Psoas muscle (tissue), 7 donors: ENCODE measurements at regions not wholly inside any gene's neighbourhood (a gene's known extent, or its start where the extent isn't known, plus 50 kb on each side); places are given as distances from the start of the nearest gene placed in this dataset.

ENCODE experiments used
- ATAC-seq, 4 donors: fragments of 200-7000 bp; cut with Tn5 transposase; one replicate each; pipeline ENCODE4 v1.9.1; 2020; ENCODE audit warnings: moderate library complexity in 3 of 4, mild to moderate bottlenecking in 2 of 4
- DNase-seq, 2 donors: peaks; one replicate each; pipeline ENCODE4 v3.0.0-alpha.2; 2020
- H3K27ac ChIP-seq: fragments of 200-600 bp; one replicate; pipeline ENCODE4 v1.8.0; 2022
- H3K27me3 ChIP-seq, 3 donors: fragments of 200-600 bp in 1 of 3; one replicate each; pipeline versions ENCODE4 v1.6.1 to v1.8.0; 2013 to 2022; ENCODE audit warnings: low read length in 2 of 3, mild to moderate bottlenecking in 2 of 3, moderate library complexity in 1 of 3; ENCODE audit not compliant: insufficient read depth in 3 of 3
- H3K36me3 ChIP-seq, 2 donors: fragments of 200-600 bp in 1 of 2; one replicate each; pipeline versions ENCODE4 v1.6.1 to v1.8.0; 2013 to 2022; ENCODE audit warnings: low read depth in 1 of 2, mild to moderate bottlenecking in 1 of 2, moderate library complexity in 1 of 2; ENCODE audit not compliant: insufficient read depth in 1 of 2
- H3K4me1 ChIP-seq: fragments of 200-600 bp; one replicate; pipeline ENCODE4 v1.8.0; 2022
- H3K4me3 ChIP-seq: fragments of 200-600 bp; one replicate; pipeline ENCODE4 v1.8.0; 2022; ENCODE audit warnings: mild to moderate bottlenecking
- H3K9me3 ChIP-seq: fragments of 200-600 bp; one replicate; pipeline ENCODE4 v1.8.0; 2022
- WGBS, 3 donors: extraction: QIAGEN DNeasy Blood & Tissue Kit; methylation state at CpG; one replicate each; pipeline versions ENCODE4 v1.1.6 to v1.1.7; 2013; 5-methylcytosine and 5-hydroxymethylcytosine counted together
- intact Hi-C, 2 donors: fragments of 100-400 bp; cut with DNase I; formaldehyde crosslinking; loops; one replicate each; pipeline versions ENCODE4 v1.11.0 to v1.14.2; 2022
- TF ChIP-seq, protein P1 (sequence below): fragments of 200-600 bp; IDR thresholded peaks from one replicate; pipeline ENCODE4 v1.8.0; 2022; ENCODE audit warnings: antibody characterized with exemption
- donor health status: healthy with polysubstance abuse.
- donor health status: DM: no; HTN: no; CAD: no; lungs with moderate emphysema.
- donor health status: Bipolar disorder and iron deficiency.
- donor health status: healthy.
- donor health status: DM: yes; HTN: yes; CAD: no.
- donor health status: DM: no; HTN: no; CAD: no.
- donor health status: DM: yes; HTN: yes; CAD: no.

DNA sequence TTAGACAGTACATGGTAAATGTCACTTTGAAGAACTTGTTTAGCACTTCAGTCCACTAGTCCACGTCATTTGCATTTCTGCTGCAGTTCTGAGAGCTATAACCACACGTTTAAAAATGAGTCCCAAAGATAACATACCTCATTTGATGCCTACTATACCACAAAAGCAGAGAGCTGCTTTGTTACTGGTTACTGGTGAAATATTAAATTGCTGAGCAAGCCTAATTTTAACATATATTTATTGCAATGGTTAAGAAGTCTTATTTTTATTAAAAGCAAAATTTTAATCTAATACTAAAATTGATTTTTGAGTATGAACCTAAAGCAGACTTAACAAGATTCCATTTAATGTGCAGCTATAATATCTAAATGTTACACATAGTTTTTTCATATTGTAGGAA, 1949.7 kb upstream of the PRR20A start:
- no peak for ATAC-seq
- WGBS, 3 donors: 61 to 64% (median 62%) methylated on average over 2 of the region's 2 CpGs

DNA sequence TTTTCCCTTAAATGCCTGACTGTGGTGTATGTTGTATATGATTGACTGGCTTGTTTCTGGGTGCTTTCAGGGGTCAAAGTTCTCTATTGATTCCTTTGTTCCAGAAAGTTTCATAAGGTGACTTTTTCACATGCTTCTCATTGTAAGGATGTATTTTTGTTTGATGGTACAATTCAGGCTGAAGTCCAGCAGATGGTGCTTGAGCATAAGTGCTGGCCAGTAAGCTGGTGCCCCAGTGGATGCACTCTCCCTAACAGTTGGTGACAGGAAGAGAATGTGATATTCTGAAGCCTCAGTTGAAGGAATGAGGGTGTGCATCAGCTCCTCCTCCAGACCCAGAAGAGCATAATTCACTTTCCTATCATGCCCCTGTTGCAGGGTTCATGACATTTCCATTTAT, 1941.6 kb upstream of the PRR20A start:
- Histone ChIP-seq H3K27ac (no peak overlapping the region), H3K4me3 (no peak overlapping the region), H3K27me3 (no peaks in the 10 kb centered on the region), H3K9me3 (peaks cover 4% of the 10 kb centered on the region), H3K4me1 (no peaks in the 10 kb centered on the region), H3K36me3 (no peaks in the 10 kb centered on the region)
- TF ChIP-seq, protein P1, sequence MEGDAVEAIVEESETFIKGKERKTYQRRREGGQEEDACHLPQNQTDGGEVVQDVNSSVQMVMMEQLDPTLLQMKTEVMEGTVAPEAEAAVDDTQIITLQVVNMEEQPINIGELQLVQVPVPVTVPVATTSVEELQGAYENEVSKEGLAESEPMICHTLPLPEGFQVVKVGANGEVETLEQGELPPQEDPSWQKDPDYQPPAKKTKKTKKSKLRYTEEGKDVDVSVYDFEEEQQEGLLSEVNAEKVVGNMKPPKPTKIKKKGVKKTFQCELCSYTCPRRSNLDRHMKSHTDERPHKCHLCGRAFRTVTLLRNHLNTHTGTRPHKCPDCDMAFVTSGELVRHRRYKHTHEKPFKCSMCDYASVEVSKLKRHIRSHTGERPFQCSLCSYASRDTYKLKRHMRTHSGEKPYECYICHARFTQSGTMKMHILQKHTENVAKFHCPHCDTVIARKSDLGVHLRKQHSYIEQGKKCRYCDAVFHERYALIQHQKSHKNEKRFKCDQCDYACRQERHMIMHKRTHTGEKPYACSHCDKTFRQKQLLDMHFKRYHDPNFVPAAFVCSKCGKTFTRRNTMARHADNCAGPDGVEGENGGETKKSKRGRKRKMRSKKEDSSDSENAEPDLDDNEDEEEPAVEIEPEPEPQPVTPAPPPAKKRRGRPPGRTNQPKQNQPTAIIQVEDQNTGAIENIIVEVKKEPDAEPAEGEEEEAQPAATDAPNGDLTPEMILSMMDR: no peak
- no peak for ATAC-seq
- no peak for DNase-seq
- intact Hi-C loops: no loop called here

More for the DNA sequence above, 1949.7 kb upstream of the PRR20A start:
- TF ChIP-seq, protein P1: no peak
- DNase-seq: no peak
- H3K27me3 ChIP-seq: no peaks in the 10 kb centered on the region
- no peaks in the 10 kb centered on the region for H3K4me1 ChIP-seq
- H3K4me3 ChIP-seq: no peak overlapping the region
- no peaks in the 10 kb centered on the region for H3K36me3 ChIP-seq
- H3K27ac ChIP-seq: no peak overlapping the region
- H3K9me3 ChIP-seq: peaks cover 4% of the 10 kb centered on the region
- intact Hi-C loops: no loop called here

DNA sequence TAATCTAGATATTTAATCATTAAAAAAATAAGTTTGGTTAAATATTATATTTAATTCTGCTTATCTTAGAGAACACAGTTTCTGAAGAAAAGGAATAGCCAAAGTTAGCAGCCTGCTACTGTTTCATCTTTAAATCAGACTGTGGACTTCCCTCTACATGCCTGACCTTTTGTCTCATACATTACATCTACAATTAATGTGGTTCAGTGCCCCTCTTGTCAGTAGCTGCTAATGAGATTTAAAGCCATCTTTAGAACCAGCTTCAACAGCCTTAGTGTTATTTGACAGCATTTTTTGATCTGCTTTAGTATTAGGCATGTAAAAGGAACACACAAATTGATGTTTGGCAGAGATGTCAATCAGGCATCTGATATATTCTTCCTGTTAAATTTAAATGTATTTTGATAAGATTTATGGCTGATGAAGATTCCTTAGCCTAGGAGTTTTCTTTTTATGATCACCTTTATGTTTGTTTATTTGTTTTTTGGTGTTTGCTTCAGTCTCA, 1925.8 kb upstream of the PRR20A start:
- Histone ChIP-seq H3K4me3 (no peak overlapping the region), H3K27me3 (no peaks in the 10 kb centered on the region), H3K4me1 (no peaks in the 10 kb centered on the region), H3K9me3 (no peaks in the 10 kb centered on the region), H3K36me3 (no peaks in the 10 kb centered on the region), H3K27ac (no peak overlapping the region)
- intact Hi-C loops: no loop called here
- DNase-seq (no peak), ATAC-seq (no peak)
- TF ChIP-seq, protein P1: no peak

DNA sequence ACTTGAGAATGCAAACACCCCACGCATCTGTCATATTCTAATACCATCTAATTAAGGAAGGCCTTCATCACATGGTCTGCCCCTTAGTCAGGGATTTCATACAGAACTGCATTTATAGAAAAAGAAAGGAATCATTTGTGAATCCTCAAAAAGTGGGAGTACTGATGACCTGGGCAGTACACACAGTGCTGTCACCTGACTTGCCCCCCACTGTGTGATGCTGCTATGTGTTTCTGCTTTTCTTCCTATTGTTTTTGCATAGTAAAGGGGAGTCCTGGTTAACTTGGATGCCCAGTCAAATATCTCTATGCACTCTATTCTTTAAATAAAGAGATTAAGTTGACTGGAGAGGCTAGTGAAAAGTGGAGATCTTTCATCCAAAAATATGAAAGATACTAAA, 1921.2 kb upstream of the PRR20A start:
- Histone ChIP-seq H3K9me3 (no peaks in the 10 kb centered on the region), H3K4me3 (no peak overlapping the region), H3K27me3 (no peaks in the 10 kb centered on the region), H3K4me1 (no peaks in the 10 kb centered on the region), H3K36me3 (no peaks in the 10 kb centered on the region), H3K27ac (no peak overlapping the region)
- intact Hi-C loops: no loop called here
- DNase-seq (no peak), ATAC-seq (no peak)
- TF ChIP-seq, protein P1: no peak
- 79 to 94% (median 91%) methylated on average over 1 of the region's 1 CpG for WGBS, 3 donors

DNA sequence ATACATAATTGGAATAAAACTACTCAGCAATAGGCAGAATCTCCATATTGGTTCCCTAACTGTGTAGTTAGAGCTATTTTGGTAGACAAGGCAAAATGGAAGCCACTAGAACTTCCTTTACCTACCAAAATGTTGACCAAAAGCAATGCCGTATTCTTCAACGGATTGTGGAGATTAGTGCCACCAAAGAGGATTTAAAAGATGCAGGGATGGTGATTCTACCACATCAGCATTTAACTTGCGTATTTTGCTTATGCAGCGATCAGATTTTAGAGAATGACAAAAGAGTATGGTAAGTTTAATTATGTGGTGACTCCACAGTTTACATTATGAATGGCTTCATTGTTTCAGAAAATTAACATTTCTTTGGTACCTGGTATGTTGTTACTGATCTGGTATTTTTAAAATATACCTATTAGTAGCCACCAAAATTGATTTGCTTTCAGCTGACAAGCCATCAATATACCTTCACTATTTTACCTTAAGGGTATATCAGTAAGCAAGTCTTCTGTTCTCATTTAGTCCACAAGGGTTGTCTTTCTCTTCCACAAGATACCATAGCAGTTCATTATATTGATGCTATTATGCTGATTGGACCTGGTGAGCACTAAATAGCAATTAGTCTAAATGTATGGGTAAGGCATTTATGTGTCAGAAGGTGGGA, 1910.7 kb upstream of the PRR20A start:
- intact Hi-C loops: no loop called here
- ATAC-seq (no peak), DNase-seq (no peak)
- no peaks in the 10 kb centered on the region for H3K36me3 ChIP-seq
- H3K27ac ChIP-seq: no peak overlapping the region
- H3K27me3 ChIP-seq: no peaks in the 10 kb centered on the region
- no peaks in the 10 kb centered on the region for H3K9me3 ChIP-seq
- H3K4me3 ChIP-seq: no peak overlapping the region
- no peaks in the 10 kb centered on the region for H3K4me1 ChIP-seq
- TF ChIP-seq, protein P1: no peak
- 56 to 72% (median 60%) methylated on average over 4 of the region's 4 CpGs for WGBS, 3 donors
